Gastroesophageal sphincter (tissue), 4 donors: ENCODE measurements at regions not wholly inside any gene's neighbourhood (a gene's known extent, or its start where the extent isn't known, plus 50 kb on each side); places are given as distances from the start of the nearest gene placed in this dataset.

Experiments
- ATAC-seq: fragments of 150-250 bp; one replicate; pipeline ENCODE4 v1.9.1; 2016; ENCODE audit warnings: mild to moderate bottlenecking, moderate library complexity
- H3K27ac ChIP-seq, 4 donors: fragments of 200-600 bp; sonication (generic) in 3 of 4; 1 replicate in 3 of 4; 2 replicates in 1 of 4; pipeline ENCODE4 v1.5.1; 2016 to 2019
- H3K27me3 ChIP-seq: fragments of 200-600 bp; sonication (generic); one replicate; pipeline ENCODE4 v1.5.1; 2019
- H3K36me3 ChIP-seq, 2 donors: fragments of 200-600 bp; sonication (generic); one replicate each; pipeline ENCODE4 v1.5.1; 2019; ENCODE audit warnings: control low read depth in 1 of 2
- H3K4me1 ChIP-seq, 3 donors: fragments of 200-600 bp; sonication (generic); 1 replicate in 2 of 3; 2 replicates in 1 of 3; pipeline ENCODE4 v1.5.1; 2016 to 2019; ENCODE audit warnings: control low read depth in 2 of 3
- H3K4me3 ChIP-seq, 2 donors: fragments of 200-600 bp; sonication (generic); one replicate each; pipeline ENCODE4 v1.5.1; 2019; ENCODE audit warnings: mild to moderate bottlenecking in 1 of 2, moderate library complexity in 1 of 2
- H3K9me3 ChIP-seq, 3 donors: fragments of 200-600 bp; sonication (generic); one replicate each; pipeline ENCODE4 v1.5.1; 2017 to 2019; ENCODE audit warnings: control low read depth in 2 of 3
- CTCF ChIP-seq, 4 experiments: fragments of 200-600 bp in 2 of 4; fragments of 450-650 bp in 2 of 4; sonication (generic) in 1 of 4; IDR thresholded peaks; one replicate each; pipeline ENCODE4 v1.5.1; 2017 to 2019; ENCODE audit warnings: antibody characterized with exemption in 4 of 4, mild to moderate bottlenecking in 2 of 4, moderate library complexity in 2 of 4
- EP300 ChIP-seq: sonication (generic); formaldehyde crosslinking; IDR thresholded peaks from one replicate; pipeline ENCODE4 v1.6.1; 2017; ENCODE audit warnings: antibody characterized with exemption, mild to moderate bottlenecking
- POLR2A ChIP-seq, 2 donors: fragments of 450-650 bp; IDR thresholded peaks; one replicate each; pipeline ENCODE4 v1.6.1; 2017; ENCODE audit warnings: antibody characterized with exemption in 2 of 2, mild to moderate bottlenecking in 2 of 2, moderate library complexity in 1 of 2
- POLR2AphosphoS5 ChIP-seq: sonication (generic); formaldehyde crosslinking; IDR thresholded peaks from one replicate; pipeline ENCODE4 v1.6.1; 2017; ENCODE audit warnings: antibody characterized with exemption
- WGBS, 2 donors: methylation state at CpG; one replicate each; pipeline ENCODE4 v1.1.5; 2018; ENCODE audit warnings: low coverage in 1 of 2; 5-methylcytosine and 5-hydroxymethylcytosine counted together

DNA sequence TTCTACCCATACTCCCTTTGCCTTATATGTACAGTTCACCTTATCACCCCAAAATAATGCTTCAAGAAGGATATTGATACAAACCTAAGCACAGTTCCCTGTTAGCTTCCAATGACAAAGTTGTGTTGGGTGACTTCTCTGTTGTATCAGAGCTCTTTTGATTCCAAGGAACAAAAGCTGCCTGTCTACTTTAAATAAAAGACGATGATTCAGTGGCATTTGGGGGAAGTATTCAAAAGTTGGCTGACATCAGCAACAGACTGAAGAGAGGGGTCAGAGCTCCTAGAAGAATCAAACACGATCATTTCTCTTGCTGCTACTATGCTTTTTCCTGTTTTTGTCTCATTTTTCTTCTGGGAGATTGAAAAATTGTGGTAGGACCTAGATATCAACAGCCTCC lies 69.4 kb upstream of the CA10 start:
- no peak overlapping the region for H3K27ac ChIP-seq
- no peaks in the 10 kb centered on the region for H3K4me1 ChIP-seq
- WGBS, 2 donors = 41 to 68% methylated on average over 2 of the region's 2 CpGs
- no peak overlapping the region for H3K4me3 ChIP-seq
- TF ChIP-seq POLR2AphosphoS5 (no peak), CTCF (IDR thresholded peaks at IDR 0.05) (no peak), POLR2A (IDR thresholded peaks at IDR 0.05) (no peak), EP300 (no peak)
- ATAC-seq = no peak
- H3K9me3 ChIP-seq = no peaks in the 10 kb centered on the region
- H3K27me3 ChIP-seq = peaks cover 10% of the 10 kb centered on the region
- no peaks in the 10 kb centered on the region for H3K36me3 ChIP-seq

DNA sequence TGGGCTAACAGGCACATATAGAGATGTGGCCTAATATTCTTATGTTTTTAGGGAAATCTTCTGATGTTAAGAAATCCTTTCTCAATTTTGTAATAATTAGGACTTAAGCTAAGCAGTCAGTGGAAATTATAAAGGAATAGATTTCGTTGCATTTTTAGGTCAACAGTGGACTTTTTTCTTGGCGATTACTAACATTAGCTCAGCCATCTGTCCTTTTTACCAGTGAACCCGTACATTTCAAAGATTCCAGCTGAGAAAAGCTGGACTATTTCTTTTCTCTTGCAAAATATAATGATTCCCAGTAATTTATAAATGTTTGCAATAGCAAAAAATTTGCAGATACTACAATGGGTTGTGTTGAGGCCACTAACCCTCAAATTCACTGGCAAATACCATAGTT lies 54.9 kb upstream of the CA10 start:
- 48 to 65% methylated on average over 3 of the region's 3 CpGs for WGBS, 2 donors
- no peaks in the 10 kb centered on the region for H3K4me1 ChIP-seq
- no peak overlapping the region for H3K4me3 ChIP-seq
- no peak for ATAC-seq
- TF ChIP-seq POLR2AphosphoS5 (no peak), CTCF (IDR thresholded peaks at IDR 0.05) (no peak), EP300 (no peak), POLR2A (IDR thresholded peaks at IDR 0.05) (no peak)
- H3K36me3 ChIP-seq = no peaks in the 10 kb centered on the region
- H3K27ac ChIP-seq = no peak overlapping the region
- H3K9me3 ChIP-seq = no peaks in the 10 kb centered on the region
- no peaks in the 10 kb centered on the region for H3K27me3 ChIP-seq

- no peaks in the 10 kb centered on the region for H3K4me1 ChIP-seq
- no peaks in the 10 kb centered on the region for H3K36me3 ChIP-seq
- TF ChIP-seq EP300 = no peak
- TF ChIP-seq CTCF (IDR thresholded peaks at IDR 0.05) = no peak
- TF ChIP-seq POLR2A (IDR thresholded peaks at IDR 0.05) = no peak
- no peak for TF ChIP-seq POLR2AphosphoS5
- H3K27me3 ChIP-seq = no peaks in the 10 kb centered on the region
- no peaks in the 10 kb centered on the region for H3K9me3 ChIP-seq
- H3K4me3 ChIP-seq = no peak overlapping the region
- no peak overlapping the region for H3K27ac ChIP-seq
- no peak for ATAC-seq
Measured at GRCh38 chr17:52212851-52213250, 54.3 kb upstream of the CA10 start.

GRCh38 chr17:52209507-52209906 lies 51.0 kb upstream of the CA10 start:
- TF ChIP-seq CTCF (IDR thresholded peaks at IDR 0.05) (no peak), POLR2A (IDR thresholded peaks at IDR 0.05) (no peak), POLR2AphosphoS5 (no peak), EP300 (no peak)
- ATAC-seq = no peak
- H3K27ac ChIP-seq = no peak overlapping the region
- no peaks in the 10 kb centered on the region for H3K36me3 ChIP-seq
- H3K27me3 ChIP-seq = no peaks in the 10 kb centered on the region
- no peaks in the 10 kb centered on the region for H3K9me3 ChIP-seq
- H3K4me1 ChIP-seq = no peaks in the 10 kb centered on the region
- no peak overlapping the region for H3K4me3 ChIP-seq
